Mesenchymal stem cell (in vitro differentiated cells and primary cell): ENCODE measurements at regions not wholly inside any gene's neighbourhood (a gene's known extent, or its start where the extent isn't known, plus 50 kb on each side); places are given as distances from the start of the nearest gene placed in this dataset.

Experiments used
- DNase-seq: peaks from one replicate; pipeline ENCODE4 v3.0.0-alpha.2; 2013
- H2AFZ ChIP-seq: one replicate; pipeline ENCODE4 v1.6.1; 2013; ENCODE audit warnings: low read depth, mild to moderate bottlenecking, control low read depth, inconsistent platforms, low read length, moderate library complexity
- H2AK5ac ChIP-seq: 2 replicates; pipeline ENCODE4 v1.6.1; 2013; ENCODE audit warnings: low read length, moderate library complexity, mild to moderate bottlenecking, inconsistent platforms; ENCODE audit not compliant: severe bottlenecking
- H2BK120ac ChIP-seq: one replicate; pipeline ENCODE4 v1.6.1; 2013; ENCODE audit warnings: low read depth, mild to moderate bottlenecking, inconsistent platforms, low read length, moderate library complexity
- H2BK12ac ChIP-seq, 2 experiments: one replicate each; pipeline ENCODE4 v1.6.1; 2013; ENCODE audit warnings: inconsistent platforms in 2 of 2, low read length in 2 of 2, mild to moderate bottlenecking in 2 of 2, moderate library complexity in 2 of 2, control low read depth in 1 of 2
- H2BK15ac ChIP-seq: one replicate; pipeline ENCODE4 v1.6.1; 2013; ENCODE audit warnings: mild to moderate bottlenecking, low read depth, inconsistent platforms; ENCODE audit not compliant: poor library complexity, severe bottlenecking
- H2BK5ac ChIP-seq: 2 replicates; pipeline ENCODE4 v1.6.1; 2013; ENCODE audit warnings: low read depth, mild to moderate bottlenecking, low read length, control low read depth, inconsistent platforms; ENCODE audit not compliant: poor library complexity, severe bottlenecking
- H3K14ac ChIP-seq, 2 experiments: one replicate each; pipeline ENCODE4 v1.6.1; 2013; ENCODE audit warnings: inconsistent platforms in 2 of 2, low read length in 2 of 2, control low read depth in 1 of 2, mild to moderate bottlenecking in 1 of 2, moderate library complexity in 1 of 2
- H3K18ac ChIP-seq, 2 experiments: one replicate each; pipeline ENCODE4 v1.6.1; 2013; ENCODE audit warnings: inconsistent platforms in 2 of 2, low read length in 2 of 2, control low read depth in 1 of 2, low read depth in 1 of 2, mild to moderate bottlenecking in 1 of 2
- H3K23ac ChIP-seq, 2 experiments: one replicate each; pipeline ENCODE4 v1.6.1; 2013; ENCODE audit warnings: inconsistent platforms in 2 of 2, low read length in 2 of 2, mild to moderate bottlenecking in 2 of 2, moderate library complexity in 2 of 2, control low read depth in 1 of 2
- H3K27ac ChIP-seq: 2 replicates; pipeline ENCODE4 v1.5.1; 2013; ENCODE audit warnings: mild to moderate bottlenecking, moderate library complexity, low read length, control low read depth, inconsistent platforms; ENCODE audit not compliant: poor library complexity, severe bottlenecking
- H3K27me3 ChIP-seq, 2 experiments: 2 replicates each; pipeline versions ENCODE4 v1.6.1 to v1.7.0; 2013; ENCODE audit warnings: low read length in 2 of 2, mild to moderate bottlenecking in 2 of 2, moderate library complexity in 2 of 2, control low read depth in 1 of 2, inconsistent platforms in 1 of 2; ENCODE audit not compliant: control insufficient read depth in 1 of 2, insufficient read depth in 1 of 2
- H3K36me3 ChIP-seq, 2 experiments: 2 replicates each; pipeline versions ENCODE4 v1.6.1 to v1.7.0; 2013; ENCODE audit warnings: low read length in 2 of 2, control low read depth in 1 of 2, inconsistent platforms in 1 of 2, low read depth in 1 of 2, mild to moderate bottlenecking in 1 of 2; ENCODE audit not compliant: insufficient read depth in 2 of 2, control insufficient read depth in 1 of 2
- H3K4ac ChIP-seq, 2 experiments: one replicate each; pipeline ENCODE4 v1.6.1; 2013; ENCODE audit warnings: inconsistent platforms in 2 of 2, low read length in 2 of 2, mild to moderate bottlenecking in 2 of 2, moderate library complexity in 2 of 2, control low read depth in 1 of 2, low read depth in 1 of 2
- H3K4me1 ChIP-seq: 2 replicates; pipeline ENCODE4 v1.6.1; 2013; ENCODE audit warnings: low read depth, low read length, control low read depth; ENCODE audit not compliant: control insufficient read depth, insufficient read depth
- H3K4me2 ChIP-seq: 2 replicates; pipeline ENCODE4 v1.6.1; 2013; ENCODE audit warnings: low read length, mild to moderate bottlenecking, inconsistent platforms; ENCODE audit not compliant: poor library complexity, severe bottlenecking
- H3K4me3 ChIP-seq, 2 experiments: 2 replicates each; pipeline versions ENCODE4 v1.5.1 to v1.7.0; 2013; ENCODE audit warnings: low read length in 2 of 2, mild to moderate bottlenecking in 2 of 2, control low read depth in 1 of 2, low read depth in 1 of 2; ENCODE audit not compliant: insufficient read depth in 1 of 2
- H3K79me1 ChIP-seq: replicated peaks from 2 replicates; pipeline ENCODE4 v1.6.1; 2013; ENCODE audit warnings: mild to moderate bottlenecking, control low read depth, low read length, inconsistent platforms; ENCODE audit not compliant: poor library complexity, severe bottlenecking
- H3K9ac ChIP-seq: 2 replicates; pipeline ENCODE4 v1.7.0; 2013; ENCODE audit warnings: mild to moderate bottlenecking, low read length, moderate library complexity
- H3K9me3 ChIP-seq: 2 replicates; pipeline ENCODE4 v1.7.0; 2013; ENCODE audit warnings: mild to moderate bottlenecking, low read length; ENCODE audit not compliant: control insufficient read depth
- H4K8ac ChIP-seq: one replicate; pipeline ENCODE4 v1.6.1; 2013; ENCODE audit warnings: inconsistent platforms, mild to moderate bottlenecking, low read length, moderate library complexity
- H4K91ac ChIP-seq: one replicate; pipeline ENCODE4 v1.6.1; 2013; ENCODE audit warnings: mild to moderate bottlenecking, low read length, inconsistent platforms
- WGBS: methylation state at CpG from one replicate; pipeline ENCODE4 v1.1.7; 2013; ENCODE audit warnings: mixed read lengths; 5-methylcytosine and 5-hydroxymethylcytosine counted together

- no peaks in the 10 kb centered on the region for H3K27me3 ChIP-seq
- H2BK120ac ChIP-seq: no peak overlapping the region
- 55% methylated on average over 7 of the region's 7 CpGs for WGBS
- no peak overlapping the region for H3K27ac ChIP-seq
- no peak overlapping the region for H2BK15ac ChIP-seq
- no peak overlapping the region for H2BK5ac ChIP-seq
- H3K79me1 ChIP-seq: no peaks in the 10 kb centered on the region
- no peak overlapping the region for H2AFZ ChIP-seq
- H3K9ac ChIP-seq: no peak overlapping the region
- H4K8ac ChIP-seq: no peak overlapping the region
- no peaks in the 10 kb centered on the region for H3K9me3 ChIP-seq
- no peaks in the 10 kb centered on the region for H3K36me3 ChIP-seq
- H3K4me1 ChIP-seq: no peaks in the 10 kb centered on the region
- H2BK12ac ChIP-seq: no peak overlapping the region
- no peak overlapping the region for H3K4ac ChIP-seq
- no peak overlapping the region for H3K14ac ChIP-seq
- no peak overlapping the region for H3K4me2 ChIP-seq
- no peak for DNase-seq
- no peak overlapping the region for H4K91ac ChIP-seq
- no peak overlapping the region for H3K18ac ChIP-seq
- no peak overlapping the region for H3K23ac ChIP-seq
- no peak overlapping the region for H3K4me3 ChIP-seq
- no peak overlapping the region for H2AK5ac ChIP-seq
Observed at GRCh38 chr5:8213701-8214240, 344.8 kb downstream of the MTRR start.

GRCh38 chr5:8216921-8217320, 348.0 kb downstream of the MTRR start:
- Histone ChIP-seq H2AK5ac (no peak overlapping the region), H3K23ac (no peak overlapping the region), H3K4ac (no peak overlapping the region), H4K8ac (no peak overlapping the region), H2AFZ (no peak overlapping the region), H3K27ac (no peak overlapping the region), H3K27me3 (no peaks in the 10 kb centered on the region), H3K14ac (no peak overlapping the region), H2BK5ac (no peak overlapping the region), H4K91ac (no peak overlapping the region), H3K18ac (no peak overlapping the region), H2BK12ac (no peak overlapping the region), H3K4me2 (no peak overlapping the region), H2BK15ac (no peak overlapping the region), H2BK120ac (no peak overlapping the region), H3K36me3 (no peaks in the 10 kb centered on the region), H3K9me3 (no peaks in the 10 kb centered on the region), H3K79me1 (no peaks in the 10 kb centered on the region), H3K9ac (no peak overlapping the region), H3K4me3 (no peak overlapping the region), H3K4me1 (no peaks in the 10 kb centered on the region)
- DNase-seq: no peak
- WGBS: 81% methylated on average over 20 of the region's 20 CpGs

- Histone ChIP-seq H3K4me2 (no peak overlapping the region), H3K23ac (no peak overlapping the region), H4K8ac (no peak overlapping the region), H4K91ac (no peak overlapping the region), H2AFZ (no peak overlapping the region), H2BK15ac (no peak overlapping the region), H3K9ac (no peak overlapping the region), H2BK120ac (no peak overlapping the region), H3K79me1 (no peaks in the 10 kb centered on the region), H3K18ac (no peak overlapping the region), H3K9me3 (no peaks in the 10 kb centered on the region), H3K14ac (no peak overlapping the region), H2AK5ac (no peak overlapping the region), H3K27ac (no peak overlapping the region), H3K4me3 (no peak overlapping the region), H2BK5ac (no peak overlapping the region), H3K36me3 (no peaks in the 10 kb centered on the region), H3K4me1 (no peaks in the 10 kb centered on the region), H3K4ac (no peak overlapping the region), H3K27me3 (no peaks in the 10 kb centered on the region), H2BK12ac (no peak overlapping the region)
- 78% methylated on average over 2 of the region's 3 CpGs for WGBS
- no peak for DNase-seq
Observed at GRCh38 chr5:8226148-8226547, 357.2 kb downstream of the MTRR start.

- H4K8ac ChIP-seq: no peak overlapping the region
- no peak overlapping the region for H3K14ac ChIP-seq
- 84% methylated on average over 8 of the region's 8 CpGs for WGBS
Observed at GRCh38 chr5:8227112-8227511, 358.2 kb downstream of the MTRR start.

More at GRCh38 chr5:8227112-8227511, 358.2 kb downstream of the MTRR start:
- Histone ChIP-seq H2AFZ (no peak overlapping the region), H2BK12ac (no peak overlapping the region), H3K36me3 (no peaks in the 10 kb centered on the region), H2BK5ac (no peak overlapping the region), H3K9me3 (no peaks in the 10 kb centered on the region), H4K91ac (no peak overlapping the region), H3K4ac (no peak overlapping the region), H3K27ac (no peak overlapping the region), H2AK5ac (no peak overlapping the region), H3K27me3 (no peaks in the 10 kb centered on the region), H2BK120ac (no peak overlapping the region), H3K79me1 (no peaks in the 10 kb centered on the region), H3K4me3 (no peak overlapping the region), H3K4me1 (no peaks in the 10 kb centered on the region), H2BK15ac (no peak overlapping the region), H3K9ac (no peak overlapping the region), H3K18ac (no peak overlapping the region), H3K23ac (no peak overlapping the region), H3K4me2 (no peak overlapping the region)
- no peak for DNase-seq
